ENCODE measurements at regions not wholly inside any gene's neighbourhood (a gene's known extent, or its start where the extent isn't known, plus 50 kb on each side); places are given as distances from the start of the nearest gene placed in this dataset.

- Mint-ChIP-seq H3K27ac (ENCODE audit: unreplicated experiment) (no peak overlapping the region), H3K9me3 (ENCODE audit: low read depth, unreplicated experiment) (peaks cover 16% of the 10 kb centered on the region), H3K36me3 (ENCODE audit: insufficient read depth, unreplicated experiment) (no peaks in the 10 kb centered on the region), H3K4me1 (ENCODE audit: low read depth, unreplicated experiment) (no peaks in the 10 kb centered on the region), H3K4me3 (ENCODE audit: low read depth, unreplicated experiment) (no peak overlapping the region), H3K27me3 (ENCODE audit: unreplicated experiment) (no peaks in the 10 kb centered on the region)
- no peak for TF ChIP-seq CTCF (IDR thresholded peaks at IDR 0.05; ENCODE audit: unreplicated experiment)
- intact Hi-C loops (cut with micrococcal nuclease; ENCODE audit: unreplicated experiment) = no loop called here
- no TSS peak for BruUV-seq (replicated peaks)
- CTCF ChIA-PET = no interaction called here
- DNase-seq = no peak
Observed at GRCh38 chr15:87496109-87496508, 760.4 kb downstream of the NTRK3 start.

- DNase-seq = no peak
- CTCF ChIA-PET = no interaction called here
- H3K27me3 Mint-ChIP-seq (ENCODE audit: unreplicated experiment) = no peaks in the 10 kb centered on the region
- TF ChIP-seq CTCF (IDR thresholded peaks at IDR 0.05; ENCODE audit: unreplicated experiment) = no peak
- H3K9me3 Mint-ChIP-seq (ENCODE audit: low read depth, unreplicated experiment) = peaks cover 25% of the 10 kb centered on the region
- no peak overlapping the region for H3K27ac Mint-ChIP-seq (ENCODE audit: unreplicated experiment)
- intact Hi-C loops (cut with micrococcal nuclease; ENCODE audit: unreplicated experiment) = no loop called here
- H3K4me1 Mint-ChIP-seq (ENCODE audit: low read depth, unreplicated experiment) = no peaks in the 10 kb centered on the region
- H3K36me3 Mint-ChIP-seq (ENCODE audit: insufficient read depth, unreplicated experiment) = no peaks in the 10 kb centered on the region
- no peak overlapping the region for H3K4me3 Mint-ChIP-seq (ENCODE audit: low read depth, unreplicated experiment)
- no TSS peak for BruUV-seq (replicated peaks)
Observed at GRCh38 chr15:87493803-87494202, 762.7 kb downstream of the NTRK3 start.

- no peak for TF ChIP-seq CTCF (IDR thresholded peaks at IDR 0.05; ENCODE audit: unreplicated experiment)
- intact Hi-C loops (cut with micrococcal nuclease; ENCODE audit: unreplicated experiment) = no loop called here
- H3K4me3 Mint-ChIP-seq (ENCODE audit: low read depth, unreplicated experiment) = no peak overlapping the region
- DNase-seq = no peak
- CTCF ChIA-PET = no interaction called here
- no peak overlapping the region for H3K27ac Mint-ChIP-seq (ENCODE audit: unreplicated experiment)
- H3K9me3 Mint-ChIP-seq (ENCODE audit: low read depth, unreplicated experiment) = peaks cover 28% of the 10 kb centered on the region
- no peaks in the 10 kb centered on the region for H3K27me3 Mint-ChIP-seq (ENCODE audit: unreplicated experiment)
- BruUV-seq (replicated peaks) = no TSS peak
- H3K36me3 Mint-ChIP-seq (ENCODE audit: insufficient read depth, unreplicated experiment) = no peaks in the 10 kb centered on the region
- H3K4me1 Mint-ChIP-seq (ENCODE audit: low read depth, unreplicated experiment) = no peaks in the 10 kb centered on the region
Observed at GRCh38 chr15:87492321-87492720, 764.2 kb downstream of the NTRK3 start.

- H3K27me3 Mint-ChIP-seq (ENCODE audit: unreplicated experiment) = no peaks in the 10 kb centered on the region
Observed at GRCh38 chr15:87490666-87491065, 765.9 kb downstream of the NTRK3 start.

More at GRCh38 chr15:87490666-87491065, 765.9 kb downstream of the NTRK3 start:
- Mint-ChIP-seq H3K36me3 (ENCODE audit: insufficient read depth, unreplicated experiment) (no peaks in the 10 kb centered on the region), H3K4me1 (ENCODE audit: low read depth, unreplicated experiment) (no peaks in the 10 kb centered on the region), H3K9me3 (ENCODE audit: low read depth, unreplicated experiment) (peaks cover 20% of the 10 kb centered on the region), H3K4me3 (ENCODE audit: low read depth, unreplicated experiment) (no peak overlapping the region), H3K27ac (ENCODE audit: unreplicated experiment) (no peak overlapping the region)
- no TSS peak for BruUV-seq (replicated peaks)
- CTCF ChIA-PET = no interaction called here
- intact Hi-C loops (cut with micrococcal nuclease; ENCODE audit: unreplicated experiment) = no loop called here
- no peak for TF ChIP-seq CTCF (IDR thresholded peaks at IDR 0.05; ENCODE audit: unreplicated experiment)
- DNase-seq = no peak
